Stimulated activated naive B cell treated with anti-CD40 and anti-IgM and Interleukin-4, amounts not matched to agents 10 μg/mL and 1 μg/mL and 100 μg/mL, for 72 hours (primary cell): ENCODE measurements at regions not wholly inside any gene's neighbourhood (a gene's known extent, or its start where the extent isn't known, plus 50 kb on each side); places are given as distances from the start of the nearest gene placed in this dataset.

Source experiments
- ATAC-seq, 2 donors: fragments of 150-1000 bp; cut with Tn5 transposase; replicated peaks; 2 replicates each; pipeline ENCODE4 v1.10.0; 2021; ENCODE audit warnings: moderate library complexity in 1 of 2
- DNase-seq: peaks from one replicate; pipeline ENCODE4 v3.0.0; 2021
- H3K27ac Mint-ChIP-seq: one replicate; pipeline ENCODE4 v1.8.0; 2022; ENCODE audit warnings: mild to moderate bottlenecking, mixed read lengths
- H3K27me3 Mint-ChIP-seq, 2 donors: one replicate each; pipeline ENCODE4 v1.8.0; 2022; ENCODE audit warnings: mixed read lengths in 2 of 2
- H3K36me3 Mint-ChIP-seq, 2 donors: one replicate each; pipeline ENCODE4 v1.8.0; 2022; ENCODE audit warnings: mixed read lengths in 2 of 2, mild to moderate bottlenecking in 1 of 2
- H3K4me1 Mint-ChIP-seq, 2 donors: one replicate each; pipeline ENCODE4 v1.8.0; 2022; ENCODE audit warnings: mixed read lengths in 2 of 2, mild to moderate bottlenecking in 1 of 2
- H3K4me3 Mint-ChIP-seq, 2 donors: one replicate each; pipeline ENCODE4 v1.8.0; 2022; ENCODE audit warnings: mild to moderate bottlenecking in 2 of 2, mixed read lengths in 2 of 2, moderate library complexity in 1 of 2
- H3K9me3 Mint-ChIP-seq, 2 donors: one replicate each; pipeline ENCODE4 v1.8.0; 2022; ENCODE audit warnings: mixed read lengths in 2 of 2, mild to moderate bottlenecking in 1 of 2

- H3K4me1 Mint-ChIP-seq, result peaks cover 15 to 26% of the 10 kb centered on the region in 2 donors
- H3K27me3 Mint-ChIP-seq, result no peaks in the 10 kb centered on the region
- H3K9me3 Mint-ChIP-seq, result peaks cover 14 to 16% of the 10 kb centered on the region in 2 donors
- peaks cover 4 to 11% of the 10 kb centered on the region in 2 donors for H3K36me3 Mint-ChIP-seq
- peak overlapping the region; percentile 20 for H3K27ac Mint-ChIP-seq
- H3K4me3 Mint-ChIP-seq, result peak overlapping the region; percentile 47 to 69
- DNase-seq, result no peak
- no peak for ATAC-seq
Observed at GRCh38 chr6:22954749-22955385, 385.5 kb downstream of the HDGFL1 start.

- Mint-ChIP-seq H3K9me3 (peaks cover 14 to 16% of the 10 kb centered on the region in 2 donors), H3K36me3 (peaks cover 4 to 11% of the 10 kb centered on the region in 2 donors), H3K27ac (no peak overlapping the region), H3K4me3 (no peak overlapping the region), H3K4me1 (peaks cover 15 to 26% of the 10 kb centered on the region in 2 donors), H3K27me3 (no peaks in the 10 kb centered on the region)
- no peak for ATAC-seq
- no peak for DNase-seq
Observed at GRCh38 chr6:22956029-22956681, 386.8 kb downstream of the HDGFL1 start.

GRCh38 chr6:22958677-22959076 is 389.3 kb downstream of the HDGFL1 start:
- H3K27ac Mint-ChIP-seq, result no peak overlapping the region
- H3K4me1 Mint-ChIP-seq, result peaks cover 15 to 26% of the 10 kb centered on the region in 2 donors
- ATAC-seq (peak; percentile 77 to 87), DNase-seq (no peak)
- H3K36me3 Mint-ChIP-seq, result peaks cover 4 to 11% of the 10 kb centered on the region in 2 donors
- peaks cover 14 to 16% of the 10 kb centered on the region in 2 donors for H3K9me3 Mint-ChIP-seq
- H3K4me3 Mint-ChIP-seq, result peak overlapping the region in 1 of 2 donors; percentile 33
- no peaks in the 10 kb centered on the region for H3K27me3 Mint-ChIP-seq

- H3K4me3 Mint-ChIP-seq, result no peak overlapping the region
- no peak for DNase-seq
- peaks cover 2% of the 10 kb centered on the region in 2 donors for H3K27me3 Mint-ChIP-seq
- peaks cover 4 to 11% of the 10 kb centered on the region in 2 donors for H3K36me3 Mint-ChIP-seq
- H3K27ac Mint-ChIP-seq, result no peak overlapping the region
- peaks cover 14 to 16% of the 10 kb centered on the region in 2 donors for H3K9me3 Mint-ChIP-seq
- ATAC-seq, result no peak
- peaks cover 15 to 26% of the 10 kb centered on the region in 2 donors for H3K4me1 Mint-ChIP-seq
Observed at GRCh38 chr6:22959571-22959970, 390.2 kb downstream of the HDGFL1 start.

GRCh38 chr6:22964334-22964733 is 395.0 kb downstream of the HDGFL1 start:
- Mint-ChIP-seq H3K9me3 (no peaks in the 10 kb centered on the region), H3K27me3 (peaks cover 5 to 6% of the 10 kb centered on the region in 2 donors), H3K4me3 (no peak overlapping the region), H3K4me1 (no peaks in the 10 kb centered on the region), H3K27ac (no peak overlapping the region), H3K36me3 (no peaks in the 10 kb centered on the region)
- no peak for DNase-seq
- ATAC-seq, result no peak

GRCh38 chr6:22965889-22966288 is 396.5 kb downstream of the HDGFL1 start:
- ATAC-seq, result no peak
- Mint-ChIP-seq H3K4me3 (no peak overlapping the region), H3K9me3 (no peaks in the 10 kb centered on the region), H3K36me3 (no peaks in the 10 kb centered on the region), H3K4me1 (no peaks in the 10 kb centered on the region), H3K27ac (no peak overlapping the region), H3K27me3 (peaks cover 5 to 6% of the 10 kb centered on the region in 2 donors)
- DNase-seq, result no peak

- Mint-ChIP-seq H3K27me3 (peaks cover 5 to 6% of the 10 kb centered on the region in 2 donors), H3K9me3 (no peaks in the 10 kb centered on the region), H3K27ac (no peak overlapping the region), H3K36me3 (no peaks in the 10 kb centered on the region), H3K4me1 (no peaks in the 10 kb centered on the region), H3K4me3 (no peak overlapping the region)
- DNase-seq (no peak), ATAC-seq (no peak)
Observed at GRCh38 chr6:22966691-22967422, 397.5 kb downstream of the HDGFL1 start.

- Mint-ChIP-seq H3K27me3 (no peaks in the 10 kb centered on the region), H3K36me3 (no peaks in the 10 kb centered on the region), H3K27ac (no peak overlapping the region), H3K4me3 (no peak overlapping the region), H3K9me3 (no peaks in the 10 kb centered on the region), H3K4me1 (no peaks in the 10 kb centered on the region)
- no peak for ATAC-seq
- no peak for DNase-seq
Observed at GRCh38 chr6:22970004-22970403, 400.6 kb downstream of the HDGFL1 start.

- H3K27ac Mint-ChIP-seq, result no peak overlapping the region
- H3K4me1 Mint-ChIP-seq, result no peaks in the 10 kb centered on the region
- DNase-seq (no peak), ATAC-seq (no peak)
- H3K9me3 Mint-ChIP-seq, result no peaks in the 10 kb centered on the region
- no peaks in the 10 kb centered on the region for H3K36me3 Mint-ChIP-seq
- no peak overlapping the region for H3K4me3 Mint-ChIP-seq
- no peaks in the 10 kb centered on the region for H3K27me3 Mint-ChIP-seq
Observed at GRCh38 chr6:22972771-22973170, 403.4 kb downstream of the HDGFL1 start.

- no peak overlapping the region for H3K4me3 Mint-ChIP-seq
- no peaks in the 10 kb centered on the region for H3K4me1 Mint-ChIP-seq
- H3K27ac Mint-ChIP-seq, result no peak overlapping the region
- no peaks in the 10 kb centered on the region for H3K27me3 Mint-ChIP-seq
- H3K36me3 Mint-ChIP-seq, result no peaks in the 10 kb centered on the region
- peaks cover 0 to 2% of the 10 kb centered on the region in 2 donors for H3K9me3 Mint-ChIP-seq
- DNase-seq, result no peak
- ATAC-seq, result no peak
Observed at GRCh38 chr6:22975079-22975478, 405.7 kb downstream of the HDGFL1 start.

GRCh38 chr6:22980446-22980845 is 411.1 kb downstream of the HDGFL1 start:
- H3K27me3 Mint-ChIP-seq, result no peaks in the 10 kb centered on the region

GRCh38 chr6:23002044-23002619 is 432.8 kb downstream of the HDGFL1 start:
- Mint-ChIP-seq H3K9me3 (peaks cover 4 to 6% of the 10 kb centered on the region in 2 donors), H3K4me1 (no peaks in the 10 kb centered on the region), H3K27ac (no peak overlapping the region), H3K4me3 (no peak overlapping the region), H3K27me3 (no peaks in the 10 kb centered on the region), H3K36me3 (no peaks in the 10 kb centered on the region)
- no peak for DNase-seq
- no peak for ATAC-seq

More at GRCh38 chr6:22980446-22980845, 411.1 kb downstream of the HDGFL1 start:
- DNase-seq, result no peak
- Mint-ChIP-seq H3K4me3 (no peak overlapping the region), H3K4me1 (no peaks in the 10 kb centered on the region), H3K27ac (no peak overlapping the region), H3K9me3 (peaks cover 5 to 12% of the 10 kb centered on the region in 2 donors), H3K36me3 (no peaks in the 10 kb centered on the region)
- ATAC-seq, result no peak

GRCh38 chr6:23003671-23004467 is 434.5 kb downstream of the HDGFL1 start:
- Mint-ChIP-seq H3K4me3 (no peak overlapping the region), H3K27me3 (no peaks in the 10 kb centered on the region), H3K27ac (no peak overlapping the region), H3K9me3 (peaks cover 4 to 6% of the 10 kb centered on the region in 2 donors), H3K4me1 (no peaks in the 10 kb centered on the region), H3K36me3 (no peaks in the 10 kb centered on the region)
- no peak for ATAC-seq
- no peak for DNase-seq

GRCh38 chr6:23006656-23007055 is 437.3 kb downstream of the HDGFL1 start:
- no peak for ATAC-seq
- Mint-ChIP-seq H3K4me3 (no peak overlapping the region), H3K9me3 (peaks cover 0 to 1% of the 10 kb centered on the region in 2 donors), H3K27ac (no peak overlapping the region), H3K4me1 (no peaks in the 10 kb centered on the region), H3K27me3 (no peaks in the 10 kb centered on the region), H3K36me3 (no peaks in the 10 kb centered on the region)
- DNase-seq, result no peak
